ENCODE measurements at regions not wholly inside any gene's neighbourhood (a gene's known extent, or its start where the extent isn't known, plus 50 kb on each side); places are given as distances from the start of the nearest gene placed in this dataset.

DNA sequence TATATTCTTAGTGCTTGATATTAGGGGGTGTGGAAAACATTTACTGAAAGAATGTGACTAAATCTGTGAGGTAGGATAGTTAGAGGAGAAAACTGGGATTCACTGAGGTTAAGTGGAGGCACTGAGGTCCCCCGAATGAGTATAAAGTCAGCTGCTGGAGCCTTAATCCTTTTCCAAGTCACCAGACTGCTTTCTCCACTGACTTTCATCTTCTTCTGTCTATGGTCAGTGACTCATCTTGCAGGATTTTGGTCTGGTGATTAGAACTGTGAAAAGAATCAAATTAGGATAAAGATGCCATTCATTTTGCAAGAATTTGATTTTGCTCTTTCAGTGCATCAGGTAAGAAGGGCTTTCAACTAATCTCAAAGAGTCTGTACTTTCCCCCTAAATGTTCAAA lies 89.3 kb upstream of the ALDH1A1 start:
- DNase-seq (ENCODE audit: low spot score) = no peak
- peak; percentile 60 for ATAC-seq (ENCODE audit: low FRiP score)
- TF ChIP-seq, protein P1, sequence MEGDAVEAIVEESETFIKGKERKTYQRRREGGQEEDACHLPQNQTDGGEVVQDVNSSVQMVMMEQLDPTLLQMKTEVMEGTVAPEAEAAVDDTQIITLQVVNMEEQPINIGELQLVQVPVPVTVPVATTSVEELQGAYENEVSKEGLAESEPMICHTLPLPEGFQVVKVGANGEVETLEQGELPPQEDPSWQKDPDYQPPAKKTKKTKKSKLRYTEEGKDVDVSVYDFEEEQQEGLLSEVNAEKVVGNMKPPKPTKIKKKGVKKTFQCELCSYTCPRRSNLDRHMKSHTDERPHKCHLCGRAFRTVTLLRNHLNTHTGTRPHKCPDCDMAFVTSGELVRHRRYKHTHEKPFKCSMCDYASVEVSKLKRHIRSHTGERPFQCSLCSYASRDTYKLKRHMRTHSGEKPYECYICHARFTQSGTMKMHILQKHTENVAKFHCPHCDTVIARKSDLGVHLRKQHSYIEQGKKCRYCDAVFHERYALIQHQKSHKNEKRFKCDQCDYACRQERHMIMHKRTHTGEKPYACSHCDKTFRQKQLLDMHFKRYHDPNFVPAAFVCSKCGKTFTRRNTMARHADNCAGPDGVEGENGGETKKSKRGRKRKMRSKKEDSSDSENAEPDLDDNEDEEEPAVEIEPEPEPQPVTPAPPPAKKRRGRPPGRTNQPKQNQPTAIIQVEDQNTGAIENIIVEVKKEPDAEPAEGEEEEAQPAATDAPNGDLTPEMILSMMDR (IDR thresholded peaks at IDR 0.05) = no peak

DNA sequence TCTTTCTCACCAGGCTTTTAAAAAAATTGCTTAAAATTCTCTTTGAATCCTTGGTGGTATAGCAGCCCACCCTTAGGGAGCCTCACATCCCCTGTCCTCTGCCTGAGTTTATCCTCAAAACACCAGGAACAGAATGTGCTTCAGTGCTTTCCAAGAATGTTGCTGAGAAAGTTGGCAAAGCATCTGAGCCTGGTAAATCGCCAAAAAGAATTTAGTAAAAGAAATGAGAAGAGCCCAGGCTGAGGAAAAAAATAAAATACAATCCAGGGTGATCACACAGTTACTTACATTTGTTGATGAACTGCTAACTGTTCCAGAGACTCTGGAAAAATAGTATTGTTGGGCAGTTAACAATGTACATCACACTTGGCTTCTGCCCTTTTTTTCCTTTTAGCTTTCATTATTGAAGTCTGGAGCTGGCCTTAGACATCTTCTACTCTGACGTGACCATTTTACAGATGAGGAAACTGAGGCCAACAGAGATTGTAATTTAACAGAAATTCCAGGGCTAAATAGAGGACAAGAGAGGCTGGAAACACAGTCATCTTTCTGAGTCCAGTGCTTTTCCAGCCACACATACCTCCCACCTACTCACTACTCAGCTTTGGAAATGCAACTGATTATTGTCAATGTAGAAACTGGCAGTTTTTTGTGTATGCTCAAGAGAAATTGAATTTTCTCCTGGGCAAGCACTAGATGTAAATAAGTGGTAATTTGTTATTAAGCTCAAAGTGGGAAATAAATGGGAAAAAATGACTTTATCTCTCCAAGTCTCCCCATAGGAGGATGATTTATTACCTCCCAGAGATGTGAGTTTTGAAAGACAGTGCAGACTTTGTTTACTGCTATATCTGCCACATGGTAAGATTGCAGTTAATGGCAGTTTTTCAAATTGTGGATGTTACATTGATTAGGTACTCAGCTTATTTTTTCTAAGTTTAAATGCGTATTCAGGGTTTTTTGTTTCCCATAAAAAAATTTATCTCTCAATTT lies 86.7 kb upstream of the ALDH1A1 start:
- ATAC-seq (ENCODE audit: low FRiP score) (peak; percentile 73), DNase-seq (ENCODE audit: low spot score) (no peak)
- TF ChIP-seq, protein P1 (IDR thresholded peaks at IDR 0.05) = no peak

DNA sequence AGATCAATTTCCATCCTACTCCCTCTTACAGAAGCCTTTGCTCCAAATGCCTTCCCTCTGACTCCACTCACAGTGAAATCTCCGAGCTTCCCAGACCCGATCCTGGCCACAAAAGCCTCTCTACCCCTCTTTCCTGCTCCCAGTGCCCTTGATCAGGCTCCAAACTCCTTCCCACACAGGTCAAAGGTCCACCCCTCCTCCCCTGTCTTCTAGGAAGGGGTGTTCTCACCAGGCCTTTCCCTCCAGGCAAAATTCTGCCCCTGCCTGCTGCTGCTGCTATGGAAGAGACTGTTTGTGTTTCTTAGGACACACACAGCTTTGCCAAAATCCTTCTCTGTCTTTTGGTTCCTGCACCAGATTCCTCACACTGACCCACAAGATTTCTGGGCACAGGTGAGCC lies 85.8 kb upstream of the ALDH1A1 start:
- ATAC-seq (ENCODE audit: low FRiP score) (peak; percentile 88), DNase-seq (ENCODE audit: low spot score) (peak; percentile 24)
- TF ChIP-seq, protein P1 (IDR thresholded peaks at IDR 0.05) = no peak

DNA sequence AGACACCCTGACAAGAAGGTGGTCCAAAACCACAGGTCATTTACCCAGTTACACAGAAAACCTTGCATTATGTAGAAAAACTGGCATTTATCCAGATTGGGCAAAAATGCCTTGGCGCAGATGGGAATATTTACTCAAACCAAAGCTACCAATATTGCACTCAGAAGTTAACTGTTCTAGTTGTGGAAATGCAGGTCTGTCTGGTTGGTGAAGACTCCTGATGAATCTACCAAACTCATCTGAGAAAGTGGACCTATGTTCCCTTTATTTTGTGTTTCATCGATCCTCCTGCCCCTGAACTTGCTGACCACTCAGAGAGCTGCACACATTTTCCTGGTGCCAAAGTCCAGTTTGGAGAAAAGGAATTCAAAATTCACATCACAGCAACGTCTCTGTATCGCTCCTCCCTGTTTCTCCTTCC lies 85.2 kb upstream of the ALDH1A1 start:
- DNase-seq (ENCODE audit: low spot score) (no peak), ATAC-seq (ENCODE audit: low FRiP score) (no peak)
- TF ChIP-seq, protein P1 (IDR thresholded peaks at IDR 0.05) = no peak

DNA sequence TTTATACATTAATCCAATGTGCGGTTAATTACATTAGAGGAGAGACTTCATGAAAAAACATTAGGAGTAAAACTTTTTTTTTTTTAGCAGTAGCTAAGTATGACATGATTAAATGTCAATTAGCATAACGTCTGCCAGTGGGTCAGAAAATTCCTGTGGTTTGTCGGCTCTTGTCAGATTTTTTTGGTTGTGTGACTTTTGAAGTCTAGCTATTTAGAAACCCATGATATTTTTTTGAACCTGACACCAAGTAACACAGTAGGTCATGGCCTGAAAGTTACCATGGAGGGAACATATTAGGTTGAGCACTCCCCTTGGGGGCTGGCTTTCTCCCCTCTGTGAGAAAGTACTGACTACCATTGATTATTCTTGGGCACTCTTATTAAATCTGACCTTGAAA lies 84.8 kb upstream of the ALDH1A1 start:
- no peak for ATAC-seq (ENCODE audit: low FRiP score)
- TF ChIP-seq, protein P1 (IDR thresholded peaks at IDR 0.05) = no peak
- DNase-seq (ENCODE audit: low spot score) = no peak

DNA sequence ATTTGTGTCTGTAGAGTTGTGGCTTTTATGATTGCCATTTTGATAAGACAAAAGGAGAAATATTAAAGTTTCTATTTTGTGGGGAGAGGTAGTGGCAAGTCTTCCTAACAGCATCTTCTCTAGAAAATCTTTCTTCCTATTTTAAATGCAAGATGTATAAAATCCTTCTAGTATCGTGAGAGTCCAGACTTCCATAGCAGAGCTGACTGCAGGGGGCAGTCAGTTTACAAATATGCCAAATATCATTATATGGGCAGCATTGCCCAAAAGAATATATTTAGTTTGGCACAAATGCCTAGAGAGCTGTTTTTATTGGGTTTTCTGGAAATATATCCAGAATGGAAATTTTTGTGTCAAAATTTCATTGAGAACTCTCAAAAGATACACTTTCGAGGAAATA lies 82.1 kb upstream of the ALDH1A1 start:
- DNase-seq (ENCODE audit: low spot score) = no peak
- ATAC-seq (ENCODE audit: low FRiP score) = no peak
- TF ChIP-seq, protein P1 (IDR thresholded peaks at IDR 0.05) = no peak

DNA sequence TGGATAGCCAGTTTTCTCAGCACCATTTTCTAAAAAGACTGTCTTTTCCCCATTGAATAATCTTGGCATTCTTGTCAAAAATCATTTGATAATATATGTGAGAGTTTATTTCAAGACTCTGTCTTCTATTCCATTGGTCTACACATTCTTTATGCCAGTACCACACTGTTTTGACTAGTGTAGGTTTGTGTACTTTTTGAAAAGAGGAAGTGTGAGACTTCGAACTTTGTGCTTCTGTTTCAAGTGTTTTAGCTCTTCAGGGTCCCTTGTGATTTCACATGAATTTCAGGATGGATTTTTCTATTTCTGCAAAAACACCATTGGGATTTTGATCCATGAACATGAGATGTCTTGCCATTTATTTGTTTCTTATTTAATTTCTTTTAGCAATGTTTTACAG lies 78.5 kb upstream of the ALDH1A1 start:
- TF ChIP-seq, protein P1 (IDR thresholded peaks at IDR 0.05) = no peak
- ATAC-seq (ENCODE audit: low FRiP score) (no peak), DNase-seq (ENCODE audit: low spot score) (no peak)

Measured in omental fat pad (tissue), 3 donors.